ENCODE measurements at regions not wholly inside any gene's neighbourhood (a gene's known extent, or its start where the extent isn't known, plus 50 kb on each side); places are given as distances from the start of the nearest gene placed in this dataset.

DNA sequence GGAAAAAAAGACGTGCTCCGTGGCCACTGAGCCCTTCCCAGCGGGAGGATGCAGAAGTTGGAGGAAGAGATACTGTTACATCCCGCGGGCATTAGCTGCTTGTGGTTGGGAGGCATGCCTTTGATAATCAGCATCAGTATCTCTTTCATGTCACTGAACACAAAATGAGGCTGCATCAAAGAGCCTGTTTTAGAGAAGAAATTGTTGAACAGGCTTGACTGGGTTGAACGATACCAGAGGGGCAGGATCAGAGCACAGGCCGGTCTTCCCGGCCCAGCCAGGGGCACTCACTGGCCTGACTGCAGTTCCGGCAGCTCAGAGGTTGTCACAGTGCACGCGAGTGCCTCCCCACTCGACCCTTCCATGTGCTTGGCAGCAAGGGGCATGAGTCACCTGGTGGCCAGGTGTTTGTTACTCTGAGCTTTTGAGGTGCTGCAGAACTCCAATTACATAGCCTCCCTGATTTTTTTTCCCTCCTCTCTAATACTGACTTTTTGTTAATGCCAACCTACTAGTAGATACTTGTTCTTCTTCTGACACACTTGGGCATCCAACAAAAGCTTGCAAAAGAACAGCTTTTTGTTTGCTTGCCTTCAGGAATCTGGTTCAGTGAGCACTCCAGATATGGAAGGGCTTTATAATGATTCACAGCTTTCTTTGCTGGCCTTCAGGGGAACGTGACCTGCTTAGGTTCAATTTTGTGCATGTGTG lies 121.6 kb downstream of the VAPA start (continued):
- TF ChIP-seq, protein P1, sequence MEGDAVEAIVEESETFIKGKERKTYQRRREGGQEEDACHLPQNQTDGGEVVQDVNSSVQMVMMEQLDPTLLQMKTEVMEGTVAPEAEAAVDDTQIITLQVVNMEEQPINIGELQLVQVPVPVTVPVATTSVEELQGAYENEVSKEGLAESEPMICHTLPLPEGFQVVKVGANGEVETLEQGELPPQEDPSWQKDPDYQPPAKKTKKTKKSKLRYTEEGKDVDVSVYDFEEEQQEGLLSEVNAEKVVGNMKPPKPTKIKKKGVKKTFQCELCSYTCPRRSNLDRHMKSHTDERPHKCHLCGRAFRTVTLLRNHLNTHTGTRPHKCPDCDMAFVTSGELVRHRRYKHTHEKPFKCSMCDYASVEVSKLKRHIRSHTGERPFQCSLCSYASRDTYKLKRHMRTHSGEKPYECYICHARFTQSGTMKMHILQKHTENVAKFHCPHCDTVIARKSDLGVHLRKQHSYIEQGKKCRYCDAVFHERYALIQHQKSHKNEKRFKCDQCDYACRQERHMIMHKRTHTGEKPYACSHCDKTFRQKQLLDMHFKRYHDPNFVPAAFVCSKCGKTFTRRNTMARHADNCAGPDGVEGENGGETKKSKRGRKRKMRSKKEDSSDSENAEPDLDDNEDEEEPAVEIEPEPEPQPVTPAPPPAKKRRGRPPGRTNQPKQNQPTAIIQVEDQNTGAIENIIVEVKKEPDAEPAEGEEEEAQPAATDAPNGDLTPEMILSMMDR (conservative IDR thresholded peaks at IDR 0.05; ENCODE audit: low read depth in 2 of 2), result no peak
- TF ChIP-seq ZNF331 (CRISPR knock-in tag; IDR thresholded peaks at IDR 0.05; ENCODE audit: low read depth), result no peak
- no peak for TF ChIP-seq EZH2phosphoT487 (IDR thresholded peaks at IDR 0.05; ENCODE audit: unreplicated experiment)
- TF ChIP-seq, protein P2, sequence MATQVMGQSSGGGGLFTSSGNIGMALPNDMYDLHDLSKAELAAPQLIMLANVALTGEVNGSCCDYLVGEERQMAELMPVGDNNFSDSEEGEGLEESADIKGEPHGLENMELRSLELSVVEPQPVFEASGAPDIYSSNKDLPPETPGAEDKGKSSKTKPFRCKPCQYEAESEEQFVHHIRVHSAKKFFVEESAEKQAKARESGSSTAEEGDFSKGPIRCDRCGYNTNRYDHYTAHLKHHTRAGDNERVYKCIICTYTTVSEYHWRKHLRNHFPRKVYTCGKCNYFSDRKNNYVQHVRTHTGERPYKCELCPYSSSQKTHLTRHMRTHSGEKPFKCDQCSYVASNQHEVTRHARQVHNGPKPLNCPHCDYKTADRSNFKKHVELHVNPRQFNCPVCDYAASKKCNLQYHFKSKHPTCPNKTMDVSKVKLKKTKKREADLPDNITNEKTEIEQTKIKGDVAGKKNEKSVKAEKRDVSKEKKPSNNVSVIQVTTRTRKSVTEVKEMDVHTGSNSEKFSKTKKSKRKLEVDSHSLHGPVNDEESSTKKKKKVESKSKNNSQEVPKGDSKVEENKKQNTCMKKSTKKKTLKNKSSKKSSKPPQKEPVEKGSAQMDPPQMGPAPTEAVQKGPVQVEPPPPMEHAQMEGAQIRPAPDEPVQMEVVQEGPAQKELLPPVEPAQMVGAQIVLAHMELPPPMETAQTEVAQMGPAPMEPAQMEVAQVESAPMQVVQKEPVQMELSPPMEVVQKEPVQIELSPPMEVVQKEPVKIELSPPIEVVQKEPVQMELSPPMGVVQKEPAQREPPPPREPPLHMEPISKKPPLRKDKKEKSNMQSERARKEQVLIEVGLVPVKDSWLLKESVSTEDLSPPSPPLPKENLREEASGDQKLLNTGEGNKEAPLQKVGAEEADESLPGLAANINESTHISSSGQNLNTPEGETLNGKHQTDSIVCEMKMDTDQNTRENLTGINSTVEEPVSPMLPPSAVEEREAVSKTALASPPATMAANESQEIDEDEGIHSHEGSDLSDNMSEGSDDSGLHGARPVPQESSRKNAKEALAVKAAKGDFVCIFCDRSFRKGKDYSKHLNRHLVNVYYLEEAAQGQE (IDR thresholded peaks at IDR 0.05; ENCODE audit: unreplicated experiment), result no peak
- no peak for TF ChIP-seq ZNF114 (CRISPR knock-in tag; IDR thresholded peaks at IDR 0.05)

DNA sequence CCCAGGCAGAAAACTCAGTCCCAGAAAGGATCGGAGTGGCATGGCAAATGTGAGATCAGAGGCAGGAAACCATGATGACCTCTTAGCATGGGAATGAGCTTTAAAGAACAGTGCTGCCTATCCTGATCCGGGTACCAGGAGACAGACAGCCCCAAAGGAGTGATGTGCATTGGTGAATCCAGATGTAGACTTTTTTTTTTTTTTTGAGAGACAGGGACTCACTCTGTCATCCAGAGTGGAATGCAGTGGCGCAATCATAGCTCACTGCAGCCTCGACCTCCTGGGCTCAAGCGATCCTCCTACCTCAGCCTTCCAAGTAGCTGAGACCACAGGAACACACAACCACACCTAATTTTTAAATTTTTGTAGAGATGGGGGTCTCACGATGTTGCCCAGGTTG lies 122.7 kb downstream of the VAPA start:
- Histone ChIP-seq H2AFZ (no peak overlapping the region), H3K79me2 (replicated peaks; ENCODE audit: insufficient read depth) (no peaks in the 10 kb centered on the region), H3K36me3 (ENCODE audit: insufficient read depth) (no peaks in the 10 kb centered on the region; the same call in 1 of the 2 replicates), H3F3A (replicated peaks; ENCODE audit: low read depth) (no peaks in the 10 kb centered on the region), H3K4me1 (ENCODE audit: insufficient read depth) (peaks cover 5% of the 10 kb centered on the region; the same call in 1 of the 2 replicates), H3K27ac (ENCODE audit: low read depth) (no peak overlapping the region), H3K4me3 (no peak overlapping the region), H4K20me1 (replicated peaks; ENCODE audit: insufficient read depth) (no peaks in the 10 kb centered on the region), H3K27me3 (ENCODE audit: insufficient read depth) (no peaks in the 10 kb centered on the region), H3K4me2 (no peak overlapping the region), H3K9me2 (ENCODE audit: insufficient read depth) (no peaks in the 10 kb centered on the region; the same call in 1 of the 2 replicates)
- Mint-ChIP-seq H3K4me1 (peaks cover 3% of the 10 kb centered on the region; the same call in 2 of the 3 replicates), H3K36me3 (ENCODE audit: low read depth) (peaks cover 1% of the 10 kb centered on the region; the same call in 1 of the 3 replicates), H3K4me3 (no peak overlapping the region), H3K27me3 (ENCODE audit: insufficient read depth, low read depth, poor library complexity) (no peaks in the 10 kb centered on the region), H3K27ac (no peak overlapping the region), H3K9me3 (peaks cover 1% of the 10 kb centered on the region)
- no peak for ATAC-seq
- DNase-seq (ENCODE audit: low spot score), result no peak
- no peak for TF ChIP-seq EZH2phosphoT487 (IDR thresholded peaks at IDR 0.05; ENCODE audit: unreplicated experiment)

DNA sequence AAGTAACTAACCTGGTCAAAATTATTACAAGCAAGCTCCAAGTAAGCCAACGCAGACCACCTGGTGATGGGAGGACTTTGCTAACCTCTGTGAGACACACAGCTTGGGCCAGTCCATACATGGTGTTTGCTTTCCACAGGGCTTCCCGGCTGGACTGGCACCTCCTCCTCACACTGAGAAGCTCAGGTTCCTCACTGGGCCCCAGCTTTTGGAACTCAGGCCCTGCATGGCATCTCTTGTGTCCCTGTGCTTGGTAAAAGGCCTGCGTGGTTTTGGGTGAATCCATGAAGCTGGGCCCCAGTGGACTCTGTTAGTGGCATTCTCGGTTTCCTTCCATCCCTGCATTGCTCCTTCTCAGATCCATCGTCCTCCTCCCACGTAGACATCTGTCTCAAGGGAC lies 123.4 kb downstream of the VAPA start:
- Histone ChIP-seq H3K4me3 (no peak overlapping the region), H3F3A (replicated peaks; ENCODE audit: low read depth) (no peaks in the 10 kb centered on the region), H3K27ac (ENCODE audit: low read depth) (no peak overlapping the region), H3K79me2 (replicated peaks; ENCODE audit: insufficient read depth) (no peaks in the 10 kb centered on the region), H3K9me2 (ENCODE audit: insufficient read depth) (no peaks in the 10 kb centered on the region; the same call in 1 of the 2 replicates), H3K27me3 (ENCODE audit: insufficient read depth) (no peaks in the 10 kb centered on the region), H2AFZ (no peak overlapping the region), H3K4me1 (ENCODE audit: insufficient read depth) (peaks cover 5% of the 10 kb centered on the region; the same call in 1 of the 2 replicates), H3K4me2 (no peak overlapping the region), H4K20me1 (replicated peaks; ENCODE audit: insufficient read depth) (no peaks in the 10 kb centered on the region), H3K36me3 (ENCODE audit: insufficient read depth) (no peaks in the 10 kb centered on the region; the same call in 1 of the 2 replicates)
- H3K27ac Mint-ChIP-seq, result no peak overlapping the region
- peaks cover 3% of the 10 kb centered on the region; the same call in 2 of the 3 replicates for H3K4me1 Mint-ChIP-seq
- H3K27me3 Mint-ChIP-seq (ENCODE audit: insufficient read depth, low read depth, poor library complexity), result no peaks in the 10 kb centered on the region
- ATAC-seq (no peak), DNase-seq (ENCODE audit: low spot score) (no peak)
- H3K9me3 Mint-ChIP-seq, result peaks cover 8% of the 10 kb centered on the region
- peaks cover 6% of the 10 kb centered on the region for H3K36me3 Mint-ChIP-seq (ENCODE audit: low read depth)
- H3K4me3 Mint-ChIP-seq, result no peak overlapping the region
- TF ChIP-seq EZH2 (IDR thresholded peaks at IDR 0.05; ENCODE audit: low read depth, unreplicated experiment), result no peak
- no peak for TF ChIP-seq STAT1 (IDR thresholded peaks at IDR 0.05; ENCODE audit: unreplicated experiment)
- TF ChIP-seq, protein P1 (conservative IDR thresholded peaks at IDR 0.05; ENCODE audit: low read depth in 2 of 2), result no peak
- no peak for TF ChIP-seq EZH2phosphoT487 (IDR thresholded peaks at IDR 0.05; ENCODE audit: unreplicated experiment)
- TF ChIP-seq ZNF114 (CRISPR knock-in tag; IDR thresholded peaks at IDR 0.05), result no peak
- no peak for TF ChIP-seq ETS1 (IDR thresholded peaks at IDR 0.05)
- TF ChIP-seq JUNB (IDR thresholded peaks at IDR 0.05; ENCODE audit: unreplicated experiment), result no peak
